ENCODE measurements at regions not wholly inside any gene's neighbourhood (a gene's known extent, or its start where the extent isn't known, plus 50 kb on each side); places are given as distances from the start of the nearest gene placed in this dataset.
A peak's percentile ranks its signal among the peaks of the same experiment; 100 is the strongest.

DNA sequence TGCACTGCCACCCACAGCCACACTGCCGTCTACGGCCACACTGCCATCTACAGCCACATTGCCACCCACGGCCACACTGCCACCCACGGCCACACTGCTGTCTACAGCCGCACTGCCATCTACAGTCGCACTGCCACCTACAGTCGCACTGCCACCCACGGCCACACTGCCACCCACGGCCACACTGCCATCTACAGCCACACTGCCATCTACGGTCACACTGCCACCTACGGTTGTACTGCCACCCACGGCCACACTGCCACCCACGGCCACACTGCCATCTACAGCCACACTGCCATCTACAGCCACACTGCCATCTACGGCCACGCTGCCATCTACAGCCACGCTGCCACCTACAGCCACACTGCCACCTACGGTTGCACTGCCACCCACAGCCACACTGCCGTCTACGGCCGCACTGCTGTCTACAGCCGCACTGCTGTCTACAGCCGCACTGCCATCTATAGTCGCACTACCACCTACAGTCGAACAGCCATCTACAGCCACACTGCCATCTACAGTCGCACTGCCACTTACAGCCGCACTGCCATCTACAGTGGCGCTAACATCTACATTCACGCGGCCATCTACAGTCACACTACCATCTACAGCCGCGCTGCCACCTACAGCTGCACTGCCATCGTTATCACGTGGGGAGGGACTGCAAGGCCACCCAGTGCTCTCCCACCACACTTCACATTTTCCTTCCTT lies 154.6 kb upstream of the AFDN start:
- Histone ChIP-seq H3K9me3 (replicated peaks) (no peaks in the 10 kb centered on the region), H3K36me3 (no peaks in the 10 kb centered on the region), H3K27ac (replicated peaks) (no peak overlapping the region), H3K4me3 (no peak overlapping the region), H3K4me1 (peaks cover 56% of the 10 kb centered on the region), H3K27me3 (ENCODE audit: low read depth) (no peaks in the 10 kb centered on the region)
- no peak for DNase-seq
- intact Hi-C loops (cut with micrococcal nuclease), result no loop called here
- TF ChIP-seq, protein P1, sequence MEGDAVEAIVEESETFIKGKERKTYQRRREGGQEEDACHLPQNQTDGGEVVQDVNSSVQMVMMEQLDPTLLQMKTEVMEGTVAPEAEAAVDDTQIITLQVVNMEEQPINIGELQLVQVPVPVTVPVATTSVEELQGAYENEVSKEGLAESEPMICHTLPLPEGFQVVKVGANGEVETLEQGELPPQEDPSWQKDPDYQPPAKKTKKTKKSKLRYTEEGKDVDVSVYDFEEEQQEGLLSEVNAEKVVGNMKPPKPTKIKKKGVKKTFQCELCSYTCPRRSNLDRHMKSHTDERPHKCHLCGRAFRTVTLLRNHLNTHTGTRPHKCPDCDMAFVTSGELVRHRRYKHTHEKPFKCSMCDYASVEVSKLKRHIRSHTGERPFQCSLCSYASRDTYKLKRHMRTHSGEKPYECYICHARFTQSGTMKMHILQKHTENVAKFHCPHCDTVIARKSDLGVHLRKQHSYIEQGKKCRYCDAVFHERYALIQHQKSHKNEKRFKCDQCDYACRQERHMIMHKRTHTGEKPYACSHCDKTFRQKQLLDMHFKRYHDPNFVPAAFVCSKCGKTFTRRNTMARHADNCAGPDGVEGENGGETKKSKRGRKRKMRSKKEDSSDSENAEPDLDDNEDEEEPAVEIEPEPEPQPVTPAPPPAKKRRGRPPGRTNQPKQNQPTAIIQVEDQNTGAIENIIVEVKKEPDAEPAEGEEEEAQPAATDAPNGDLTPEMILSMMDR (IDR thresholded peaks at IDR 0.05; ENCODE audit: borderline replicate concordance), result no peak

DNA sequence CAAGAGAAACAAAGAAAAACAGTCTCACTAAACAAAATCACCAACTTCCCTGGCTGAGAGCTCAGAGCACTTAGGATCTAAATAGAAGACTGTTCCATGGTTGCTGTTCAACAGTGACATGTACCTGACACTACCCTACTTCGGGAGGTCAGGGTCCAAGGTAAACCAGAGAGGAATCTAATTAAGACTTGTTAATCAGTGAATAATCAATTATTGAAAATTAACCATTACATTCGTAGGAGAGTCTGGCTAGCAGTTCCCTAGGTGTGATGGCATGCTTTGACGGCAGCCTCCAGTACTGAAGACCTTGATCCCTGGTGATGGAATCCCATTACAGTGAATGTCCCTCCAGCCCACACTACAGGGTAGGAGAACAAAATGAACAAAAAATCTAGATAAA lies 154.0 kb upstream of the AFDN start:
- Histone ChIP-seq H3K4me1 (peaks cover 62% of the 10 kb centered on the region), H3K27me3 (ENCODE audit: low read depth) (no peaks in the 10 kb centered on the region), H3K27ac (replicated peaks) (no peak overlapping the region), H3K36me3 (no peaks in the 10 kb centered on the region), H3K9me3 (replicated peaks) (no peaks in the 10 kb centered on the region), H3K4me3 (no peak overlapping the region)
- no peak for DNase-seq
- TF ChIP-seq, protein P1 (IDR thresholded peaks at IDR 0.05; ENCODE audit: borderline replicate concordance), result no peak
- intact Hi-C loops (cut with micrococcal nuclease), result no loop called here

GRCh38 chr6:167673946-167674345 lies 152.8 kb upstream of the AFDN start:
- H3K4me1 ChIP-seq, result peaks cover 69% of the 10 kb centered on the region
- TF ChIP-seq, protein P1 (IDR thresholded peaks at IDR 0.05; ENCODE audit: borderline replicate concordance), result no peak
- H3K36me3 ChIP-seq, result no peaks in the 10 kb centered on the region
- no peak for DNase-seq
- H3K9me3 ChIP-seq (replicated peaks), result no peaks in the 10 kb centered on the region
- H3K4me3 ChIP-seq, result no peak overlapping the region
- no peak overlapping the region for H3K27ac ChIP-seq (replicated peaks)
- intact Hi-C loops (cut with micrococcal nuclease), result no loop called here
- no peaks in the 10 kb centered on the region for H3K27me3 ChIP-seq (ENCODE audit: low read depth)

GRCh38 chr6:167674486-167674885 lies 152.2 kb upstream of the AFDN start:
- intact Hi-C loops (cut with micrococcal nuclease), result no loop called here
- TF ChIP-seq, protein P1 (IDR thresholded peaks at IDR 0.05; ENCODE audit: borderline replicate concordance), result no peak
- H3K4me1 ChIP-seq, result peaks cover 70% of the 10 kb centered on the region
- no peaks in the 10 kb centered on the region for H3K27me3 ChIP-seq (ENCODE audit: low read depth)
- H3K36me3 ChIP-seq, result no peaks in the 10 kb centered on the region
- DNase-seq, result no peak
- no peaks in the 10 kb centered on the region for H3K9me3 ChIP-seq (replicated peaks)
- H3K4me3 ChIP-seq, result no peak overlapping the region
- H3K27ac ChIP-seq (replicated peaks), result no peak overlapping the region

GRCh38 chr6:167676000-167676665 lies 150.6 kb upstream of the AFDN start:
- peak overlapping the region; percentile 18 for H3K4me3 ChIP-seq
- H3K4me1 ChIP-seq, result peaks cover 60% of the 10 kb centered on the region
- TF ChIP-seq, protein P1 (IDR thresholded peaks at IDR 0.05; ENCODE audit: borderline replicate concordance), result no peak
- H3K27me3 ChIP-seq (ENCODE audit: low read depth), result no peaks in the 10 kb centered on the region
- H3K36me3 ChIP-seq, result no peaks in the 10 kb centered on the region
- DNase-seq, result peak; percentile 53
- no peaks in the 10 kb centered on the region for H3K9me3 ChIP-seq (replicated peaks)
- intact Hi-C loops (cut with micrococcal nuclease), result no loop called here
- H3K27ac ChIP-seq (replicated peaks), result peak overlapping the region; percentile 72

All from left ventricle myocardium inferior (tissue), 1 donor.